ENCODE measurements at regions not wholly inside any gene's neighbourhood (a gene's known extent, or its start where the extent isn't known, plus 50 kb on each side); places are given as distances from the start of the nearest gene placed in this dataset.

- TF ChIP-seq RNF2 (IDR thresholded peaks at IDR 0.05; ENCODE audit: borderline replicate concordance, low read depth, low read length, missing control alignments, poor library complexity, severe bottlenecking) = no peak
- TF ChIP-seq RFX5 (IDR thresholded peaks at IDR 0.05; ENCODE audit: borderline replicate concordance, low read depth, low read length) = no peak
- TF ChIP-seq SP1 (IDR thresholded peaks at IDR 0.05; ENCODE audit: low read depth, low read length) = no peak
- no peak for TF ChIP-seq POLR2A (IDR thresholded peaks at IDR 0.05; ENCODE audit: control extremely low read depth in 1 of 2, low read depth in 2 of 2, low read length in 2 of 2)
- TF ChIP-seq RXRA (IDR thresholded peaks at IDR 0.05; ENCODE audit: insufficient read depth, low read depth, low read length) = no peak
- no peak for TF ChIP-seq CHD7 (IDR thresholded peaks at IDR 0.05; ENCODE audit: insufficient replicate concordance, low read length)
Observed at GRCh38 chr18:41873730-41874129, 81.3 kb upstream of the PIK3C3 start (continued).

Measured in H1 (cell line).